HFFc6 (cell line): ENCODE measurements at regions not wholly inside any gene's neighbourhood (a gene's known extent, or its start where the extent isn't known, plus 50 kb on each side); places are given as distances from the start of the nearest gene placed in this dataset.
"Not testable (repeated sequence)": the region's sequence is repeated elsewhere in the genome, so short reads cannot be mapped to it uniquely, and the experiment has no call there.

ENCODE experiments used
- DNase-seq: peaks from one replicate; pipeline ENCODE4 v3.0.0-alpha.2; 2018
- H3K27ac Mint-ChIP-seq: 2 replicates; pipeline ENCODE4 v1.8.0; 2020; ENCODE audit warnings: mild to moderate bottlenecking, mixed read lengths
- H3K27me3 Mint-ChIP-seq: 2 replicates; pipeline ENCODE4 v1.8.0; 2021; ENCODE audit warnings: mild to moderate bottlenecking, moderate library complexity, mixed read lengths; ENCODE audit not compliant: insufficient read depth
- H3K36me3 Mint-ChIP-seq: 2 replicates; pipeline ENCODE4 v1.8.0; 2021; ENCODE audit warnings: low read depth, mixed read lengths
- H3K4me1 Mint-ChIP-seq: 2 replicates; pipeline ENCODE4 v1.8.0; 2020; ENCODE audit warnings: low read depth, mixed read lengths
- H3K4me3 Mint-ChIP-seq: 2 replicates; pipeline ENCODE4 v1.8.0; 2020; ENCODE audit warnings: mild to moderate bottlenecking, moderate library complexity, mixed read lengths
- H3K9me3 Mint-ChIP-seq: 2 replicates; pipeline ENCODE4 v1.8.0; 2020; ENCODE audit warnings: mild to moderate bottlenecking, mixed read lengths
- TF ChIP-seq, protein P1 (sequence below): fragments of 200-600 bp; sonication (generic); IDR thresholded peaks from 2 replicates; pipeline ENCODE4 v1.5.0; 2021; ENCODE audit warnings: antibody characterized with exemption, mild to moderate bottlenecking

- no peak overlapping the region for H3K27ac Mint-ChIP-seq
- no peaks in the 10 kb centered on the region for H3K4me1 Mint-ChIP-seq
- no peak for DNase-seq
- peaks cover 1% of the 10 kb centered on the region for H3K27me3 Mint-ChIP-seq
- TF ChIP-seq, protein P1, sequence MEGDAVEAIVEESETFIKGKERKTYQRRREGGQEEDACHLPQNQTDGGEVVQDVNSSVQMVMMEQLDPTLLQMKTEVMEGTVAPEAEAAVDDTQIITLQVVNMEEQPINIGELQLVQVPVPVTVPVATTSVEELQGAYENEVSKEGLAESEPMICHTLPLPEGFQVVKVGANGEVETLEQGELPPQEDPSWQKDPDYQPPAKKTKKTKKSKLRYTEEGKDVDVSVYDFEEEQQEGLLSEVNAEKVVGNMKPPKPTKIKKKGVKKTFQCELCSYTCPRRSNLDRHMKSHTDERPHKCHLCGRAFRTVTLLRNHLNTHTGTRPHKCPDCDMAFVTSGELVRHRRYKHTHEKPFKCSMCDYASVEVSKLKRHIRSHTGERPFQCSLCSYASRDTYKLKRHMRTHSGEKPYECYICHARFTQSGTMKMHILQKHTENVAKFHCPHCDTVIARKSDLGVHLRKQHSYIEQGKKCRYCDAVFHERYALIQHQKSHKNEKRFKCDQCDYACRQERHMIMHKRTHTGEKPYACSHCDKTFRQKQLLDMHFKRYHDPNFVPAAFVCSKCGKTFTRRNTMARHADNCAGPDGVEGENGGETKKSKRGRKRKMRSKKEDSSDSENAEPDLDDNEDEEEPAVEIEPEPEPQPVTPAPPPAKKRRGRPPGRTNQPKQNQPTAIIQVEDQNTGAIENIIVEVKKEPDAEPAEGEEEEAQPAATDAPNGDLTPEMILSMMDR: no peak
- H3K4me3 Mint-ChIP-seq: no peak overlapping the region
- peaks cover 40% of the 10 kb centered on the region for H3K9me3 Mint-ChIP-seq
- no peaks in the 10 kb centered on the region; the same call in 1 of the 2 replicates for H3K36me3 Mint-ChIP-seq
Observed at GRCh38 chr10:18906636-18907035, 142.0 kb upstream of the MALRD1 start.

DNA sequence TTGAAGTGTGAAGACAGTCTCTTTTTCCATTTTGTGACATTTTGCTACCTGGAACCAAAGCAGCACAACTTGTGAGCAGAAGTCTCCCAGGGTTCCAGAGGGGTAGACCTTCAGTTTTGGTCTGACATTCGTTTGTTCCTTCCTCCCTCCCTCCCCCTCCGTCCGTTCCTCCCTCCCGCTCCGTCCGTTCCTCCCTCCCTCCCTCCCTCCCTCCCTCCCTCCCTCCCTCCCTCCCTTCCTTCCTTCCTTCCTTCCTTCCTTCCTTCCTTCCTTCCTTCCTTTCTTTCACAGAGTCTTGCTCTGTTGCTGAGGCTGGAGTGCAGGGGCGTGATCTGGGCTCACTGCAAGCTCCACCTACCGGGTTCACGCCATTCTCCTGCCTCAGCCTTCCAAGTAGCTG is 131.2 kb upstream of the MALRD1 start:
- not testable (repeated sequence) for H3K4me3 Mint-ChIP-seq, H3K27me3 Mint-ChIP-seq, H3K36me3 Mint-ChIP-seq, DNase-seq, H3K27ac Mint-ChIP-seq, H3K4me1 Mint-ChIP-seq
- peaks cover 29% of the 10 kb centered on the region for H3K9me3 Mint-ChIP-seq

GRCh38 chr10:18918532-18918931 is 130.1 kb upstream of the MALRD1 start:
- Mint-ChIP-seq H3K4me3 (no peak overlapping the region), H3K27ac (no peak overlapping the region), H3K9me3 (peaks cover 34% of the 10 kb centered on the region), H3K36me3 (peaks cover 4% of the 10 kb centered on the region; the same call in 1 of the 2 replicates), H3K4me1 (no peaks in the 10 kb centered on the region), H3K27me3 (no peaks in the 10 kb centered on the region; the same call in 1 of the 2 replicates)
- TF ChIP-seq, protein P1: no peak
- DNase-seq: no peak

GRCh38 chr10:18949391-18949790 is 99.2 kb upstream of the MALRD1 start:
- Mint-ChIP-seq H3K9me3 (peaks cover 32% of the 10 kb centered on the region), H3K4me1 (no peaks in the 10 kb centered on the region), H3K36me3 (no peaks in the 10 kb centered on the region), H3K27ac (no peak overlapping the region), H3K4me3 (no peak overlapping the region), H3K27me3 (no peaks in the 10 kb centered on the region; the same call in 1 of the 2 replicates)
- TF ChIP-seq, protein P1: no peak
- DNase-seq: no peak

DNA sequence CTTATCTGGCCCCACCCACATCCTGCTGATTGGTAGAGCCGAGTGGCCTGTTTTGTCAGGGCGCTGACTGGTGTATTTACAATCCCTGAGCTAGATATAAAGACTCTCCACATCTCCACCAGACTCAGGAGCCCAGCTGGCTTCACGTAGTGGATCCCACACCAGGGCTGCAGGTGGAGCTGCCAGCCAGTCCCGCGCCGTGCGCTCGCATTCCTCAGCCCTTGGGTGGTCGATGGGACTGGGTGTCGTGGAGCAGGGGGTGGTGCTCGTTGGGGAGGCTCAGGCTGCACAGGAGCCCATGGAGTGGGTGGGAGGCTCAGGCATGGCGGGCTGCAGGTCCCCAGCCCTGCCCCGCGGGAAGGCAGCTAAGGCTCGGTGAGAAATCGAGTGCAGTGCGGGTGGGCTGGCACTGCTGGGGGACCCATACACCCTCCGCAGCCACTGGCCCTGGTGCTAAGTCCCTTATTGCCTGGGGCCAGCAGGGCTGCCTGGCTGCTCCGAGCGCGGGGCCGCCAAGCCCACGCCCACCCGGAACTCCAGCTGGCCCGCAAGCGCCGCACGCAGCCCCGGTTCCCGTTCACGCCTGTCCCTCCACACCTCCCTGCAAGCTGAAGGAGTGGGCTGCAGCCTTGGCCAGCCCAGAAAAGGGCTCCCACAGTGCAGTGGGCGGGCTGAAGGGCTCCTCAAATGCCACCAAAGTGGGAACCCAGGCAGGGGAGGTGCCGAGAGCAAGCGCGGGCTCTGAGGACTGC is 97.4 kb upstream of the MALRD1 start:
- not testable (repeated sequence) for H3K36me3 Mint-ChIP-seq, DNase-seq, H3K27me3 Mint-ChIP-seq, H3K4me3 Mint-ChIP-seq, H3K4me1 Mint-ChIP-seq, H3K27ac Mint-ChIP-seq
- peaks cover 40% of the 10 kb centered on the region for H3K9me3 Mint-ChIP-seq

- no peak for DNase-seq
Observed at GRCh38 chr10:18955061-18955460, 93.5 kb upstream of the MALRD1 start.

More at GRCh38 chr10:18955061-18955460, 93.5 kb upstream of the MALRD1 start:
- Mint-ChIP-seq H3K4me3 (no peak overlapping the region), H3K27ac (no peak overlapping the region), H3K4me1 (no peaks in the 10 kb centered on the region), H3K9me3 (peaks cover 59% of the 10 kb centered on the region), H3K27me3 (no peaks in the 10 kb centered on the region; the same call in none of the 2 replicates), H3K36me3 (peaks cover 6% of the 10 kb centered on the region; the same call in 1 of the 2 replicates)
- TF ChIP-seq, protein P1: no peak
